Heart left ventricle (tissue), 16 donors: ENCODE measurements at regions not wholly inside any gene's neighbourhood (a gene's known extent, or its start where the extent isn't known, plus 50 kb on each side); places are given as distances from the start of the nearest gene placed in this dataset.
A peak's percentile ranks its signal among the peaks of the same experiment; 100 is the strongest.

Experiments used
- ATAC-seq, 4 donors: fragments of 200-7000 bp; cut with Tn5 transposase; one replicate each; pipeline ENCODE4 v1.9.1; 2020 to 2022; ENCODE audit warnings: moderate library complexity in 4 of 4, mild to moderate bottlenecking in 3 of 4, moderate number of reproducible peaks in 1 of 4
- DNase-seq, 5 donors: peaks; one replicate each; pipeline ENCODE4 v3.0.0-alpha.2; 2020
- H3K27ac ChIP-seq, 12 donors: fragments of 200-600 bp; sonication (generic) in 4 of 12; one replicate each; pipeline versions ENCODE4 v1.5.0 to v1.8.0; 2016 to 2022; ENCODE audit warnings: mild to moderate bottlenecking in 2 of 12
- H3K27me3 ChIP-seq, 9 donors: fragments of 200-600 bp; sonication (generic) in 2 of 9; one replicate each; pipeline versions ENCODE4 v1.5.1 to v1.8.0; 2016 to 2022; ENCODE audit warnings: mild to moderate bottlenecking in 3 of 9
- H3K36me3 ChIP-seq, 9 donors: fragments of 200-600 bp; sonication (generic) in 2 of 9; one replicate each; pipeline versions ENCODE4 v1.5.0 to v1.8.0; 2018 to 2022; ENCODE audit warnings: mild to moderate bottlenecking in 2 of 9
- H3K4me1 ChIP-seq, 12 donors: fragments of 200-600 bp; sonication (generic) in 4 of 12; one replicate each; pipeline versions ENCODE4 v1.5.0 to v1.8.0; 2016 to 2022; ENCODE audit warnings: mild to moderate bottlenecking in 3 of 12
- H3K4me3 ChIP-seq, 12 donors: fragments of 200-600 bp; sonication (generic) in 4 of 12; one replicate each; pipeline versions ENCODE4 v1.5.0 to v1.8.0; 2017 to 2022; ENCODE audit warnings: mild to moderate bottlenecking in 9 of 12, moderate library complexity in 4 of 12
- H3K9me3 ChIP-seq, 12 donors: fragments of 200-600 bp; sonication (generic) in 4 of 12; one replicate each; pipeline versions ENCODE4 v1.5.0 to v1.8.0; 2016 to 2022; ENCODE audit warnings: mild to moderate bottlenecking in 1 of 12
- POLR2A ChIP-seq, 2 donors: fragments of 450-650 bp; IDR thresholded peaks; one replicate each; pipeline ENCODE4 v1.6.1; 2017; ENCODE audit warnings: antibody characterized with exemption in 2 of 2, mild to moderate bottlenecking in 2 of 2, moderate library complexity in 2 of 2
- WGBS, 4 donors: extraction: QIAGEN DNeasy Blood & Tissue Kit in 2 of 4; methylation state at CpG; one replicate each; pipeline versions ENCODE4 v1.1.5 to v1.1.7; 2013 to 2018; 5-methylcytosine and 5-hydroxymethylcytosine counted together
- intact Hi-C, 10 donors: fragments of 100-400 bp; cut with DNase I; formaldehyde crosslinking; loops; one replicate each; pipeline versions ENCODE4 v1.11.1 to v1.14.2; 2022
- TF ChIP-seq, protein P1 (sequence below), 12 donors: fragments of 200-600 bp; sonication (generic) in 4 of 12; IDR thresholded peaks; one replicate each; pipeline versions ENCODE4 v1.5.0 to v1.8.0; 2018 to 2022; ENCODE audit warnings: antibody characterized with exemption in 12 of 12, mild to moderate bottlenecking in 5 of 12
- donor health status: ischemic (EF 13 %, LVEDD 7.1; RV severe dilation, severe dysfunction).
- donor health status: healthy with polysubstance abuse.
- donor health status: DM: no; HTN: yes; CAD: no.
- donor health status: DM: no; HTN: no; CAD: no.
- donor health status: ischemic (EF 25% LVEDD 6.9; RV normal size, moderate dysfunction).
- donor health status: ischemic (EF 25% LVEDD 5.7; RV mildly dilated, moderate dysfunction).
- donor health status: healthy.
- donor health status: DM: yes; HTN: yes; CAD: no.
- donor health status: ischemic (EF 35%, LVEDD 5.7; RV mildly dilated, moderate dysfunction).
- donor health status: nonischemic (EF 11% LVEDD 7.7; RV severe dilation, severe dysfunction).
- donor health status: DM: yes; HTN: yes; CAD: no.
- donor health status: PGD.
- donor health status: ischemic (EF 29% LVEDD 5.4; RV normal size, mild dysfunction).
- donor health status: nonischemic (EF 23%, LVEDD 6.1; RV moderate dilation, normal function).

DNA sequence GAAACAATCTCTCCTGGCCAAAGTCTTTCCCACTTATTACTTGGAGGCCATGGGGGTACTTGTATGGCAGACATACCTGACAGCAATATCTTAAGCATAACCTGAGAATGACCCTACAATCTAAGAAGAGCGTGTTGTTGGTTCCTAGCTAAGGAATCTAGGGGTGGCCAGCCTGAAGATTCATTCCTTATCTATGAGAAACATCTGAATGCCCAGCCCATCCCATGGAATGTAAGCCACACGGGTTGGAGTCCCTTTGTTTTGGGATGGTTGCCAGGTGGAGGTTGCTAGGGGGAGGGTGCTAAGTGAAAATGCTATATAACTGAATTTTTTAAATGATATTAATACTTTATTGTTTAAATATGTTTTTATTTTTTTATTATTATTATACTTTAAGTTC is 725.0 kb downstream of the ETS1 start:
- no peaks in the 10 kb centered on the region for H3K27me3 ChIP-seq
- intact Hi-C loops = no loop called here
- no peak overlapping the region for H3K27ac ChIP-seq
- 47 to 58% (median 53%) methylated on average over 2 of the region's 2 CpGs for WGBS, 4 donors
- peaks cover 0 to 4% (median 0%) of the 10 kb centered on the region in 12 donors for H3K4me1 ChIP-seq
- H3K4me3 ChIP-seq = no peak overlapping the region
- no peaks in the 10 kb centered on the region for H3K9me3 ChIP-seq
- no peak for ATAC-seq
- TF ChIP-seq, protein P1, sequence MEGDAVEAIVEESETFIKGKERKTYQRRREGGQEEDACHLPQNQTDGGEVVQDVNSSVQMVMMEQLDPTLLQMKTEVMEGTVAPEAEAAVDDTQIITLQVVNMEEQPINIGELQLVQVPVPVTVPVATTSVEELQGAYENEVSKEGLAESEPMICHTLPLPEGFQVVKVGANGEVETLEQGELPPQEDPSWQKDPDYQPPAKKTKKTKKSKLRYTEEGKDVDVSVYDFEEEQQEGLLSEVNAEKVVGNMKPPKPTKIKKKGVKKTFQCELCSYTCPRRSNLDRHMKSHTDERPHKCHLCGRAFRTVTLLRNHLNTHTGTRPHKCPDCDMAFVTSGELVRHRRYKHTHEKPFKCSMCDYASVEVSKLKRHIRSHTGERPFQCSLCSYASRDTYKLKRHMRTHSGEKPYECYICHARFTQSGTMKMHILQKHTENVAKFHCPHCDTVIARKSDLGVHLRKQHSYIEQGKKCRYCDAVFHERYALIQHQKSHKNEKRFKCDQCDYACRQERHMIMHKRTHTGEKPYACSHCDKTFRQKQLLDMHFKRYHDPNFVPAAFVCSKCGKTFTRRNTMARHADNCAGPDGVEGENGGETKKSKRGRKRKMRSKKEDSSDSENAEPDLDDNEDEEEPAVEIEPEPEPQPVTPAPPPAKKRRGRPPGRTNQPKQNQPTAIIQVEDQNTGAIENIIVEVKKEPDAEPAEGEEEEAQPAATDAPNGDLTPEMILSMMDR (IDR thresholded peaks at IDR 0.05) = no peak
- no peak for TF ChIP-seq POLR2A (IDR thresholded peaks at IDR 0.05)
- DNase-seq = no peak
- no peaks in the 10 kb centered on the region for H3K36me3 ChIP-seq

DNA sequence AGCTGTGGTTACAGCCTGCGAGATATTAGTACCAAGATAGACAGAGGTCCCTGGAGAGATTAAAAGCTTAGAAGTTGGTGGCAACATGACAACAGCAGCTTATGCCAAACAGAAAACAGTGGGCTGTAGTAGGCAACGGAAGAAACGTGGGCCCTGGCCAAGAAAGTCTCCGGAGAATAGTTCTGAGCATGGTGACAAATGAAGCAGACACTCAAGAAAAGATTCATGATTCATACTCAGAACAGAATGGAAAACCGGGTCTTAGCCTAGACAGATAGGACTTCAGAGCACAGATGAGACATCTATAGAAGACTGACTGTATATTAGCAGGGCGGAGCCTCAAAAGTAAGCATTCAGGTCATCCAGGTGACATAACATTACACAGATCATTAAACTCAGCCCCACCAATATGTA is 727.4 kb downstream of the ETS1 start:
- TF ChIP-seq POLR2A (IDR thresholded peaks at IDR 0.05) = no peak
- TF ChIP-seq, protein P1 (IDR thresholded peaks at IDR 0.05) = no peak

DNA sequence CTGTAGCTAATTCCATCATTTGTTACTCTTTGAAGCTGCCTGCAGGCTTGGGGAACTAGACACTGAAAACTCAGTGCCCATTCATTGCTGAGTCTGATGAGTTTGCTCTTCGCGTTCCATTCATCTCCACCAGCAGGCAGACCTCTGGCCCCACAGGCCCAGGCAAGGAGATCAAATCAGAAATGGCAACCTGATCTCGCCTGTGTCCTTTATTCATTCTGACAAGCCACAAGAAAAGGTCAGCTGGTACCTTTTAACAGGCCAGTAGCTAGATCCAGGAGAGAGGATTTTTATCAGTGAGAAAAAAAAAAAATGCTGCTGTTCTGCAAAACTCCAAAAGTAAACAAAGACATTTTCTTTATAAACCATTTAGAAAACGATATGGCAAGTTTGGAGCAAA is 742.5 kb downstream of the ETS1 start:
- no peak for TF ChIP-seq POLR2A (IDR thresholded peaks at IDR 0.05)
- TF ChIP-seq, protein P1 (IDR thresholded peaks at IDR 0.05) = no peak
- DNase-seq (no peak), ATAC-seq (no peak)
- H3K27ac ChIP-seq = no peak overlapping the region
- H3K9me3 ChIP-seq = no peaks in the 10 kb centered on the region
- no peak overlapping the region for H3K4me3 ChIP-seq
- 73 to 90% (median 79%) methylated on average over 4 of the region's 4 CpGs for WGBS, 4 donors
- intact Hi-C loops = loop anchor here in 2 of 10 donors (5.0 kb wide), 1 partner anchor 177 kb away; no protein-coding TSS in a partner anchor
- peaks cover 0 to 6% (median 0%) of the 10 kb centered on the region in 9 donors for H3K27me3 ChIP-seq
- no peaks in the 10 kb centered on the region for H3K4me1 ChIP-seq
- no peaks in the 10 kb centered on the region for H3K36me3 ChIP-seq

More for the DNA sequence above, 727.4 kb downstream of the ETS1 start:
- H3K27me3 ChIP-seq = no peaks in the 10 kb centered on the region
- no peak overlapping the region for H3K4me3 ChIP-seq
- H3K4me1 ChIP-seq = no peaks in the 10 kb centered on the region
- no peak for DNase-seq
- ATAC-seq = no peak
- no peak overlapping the region for H3K27ac ChIP-seq
- H3K9me3 ChIP-seq = no peaks in the 10 kb centered on the region
- 50 to 66% (median 57%) methylated on average over 6 of the region's 6 CpGs for WGBS, 4 donors
- no peaks in the 10 kb centered on the region for H3K36me3 ChIP-seq
- intact Hi-C loops = no loop called here

DNA sequence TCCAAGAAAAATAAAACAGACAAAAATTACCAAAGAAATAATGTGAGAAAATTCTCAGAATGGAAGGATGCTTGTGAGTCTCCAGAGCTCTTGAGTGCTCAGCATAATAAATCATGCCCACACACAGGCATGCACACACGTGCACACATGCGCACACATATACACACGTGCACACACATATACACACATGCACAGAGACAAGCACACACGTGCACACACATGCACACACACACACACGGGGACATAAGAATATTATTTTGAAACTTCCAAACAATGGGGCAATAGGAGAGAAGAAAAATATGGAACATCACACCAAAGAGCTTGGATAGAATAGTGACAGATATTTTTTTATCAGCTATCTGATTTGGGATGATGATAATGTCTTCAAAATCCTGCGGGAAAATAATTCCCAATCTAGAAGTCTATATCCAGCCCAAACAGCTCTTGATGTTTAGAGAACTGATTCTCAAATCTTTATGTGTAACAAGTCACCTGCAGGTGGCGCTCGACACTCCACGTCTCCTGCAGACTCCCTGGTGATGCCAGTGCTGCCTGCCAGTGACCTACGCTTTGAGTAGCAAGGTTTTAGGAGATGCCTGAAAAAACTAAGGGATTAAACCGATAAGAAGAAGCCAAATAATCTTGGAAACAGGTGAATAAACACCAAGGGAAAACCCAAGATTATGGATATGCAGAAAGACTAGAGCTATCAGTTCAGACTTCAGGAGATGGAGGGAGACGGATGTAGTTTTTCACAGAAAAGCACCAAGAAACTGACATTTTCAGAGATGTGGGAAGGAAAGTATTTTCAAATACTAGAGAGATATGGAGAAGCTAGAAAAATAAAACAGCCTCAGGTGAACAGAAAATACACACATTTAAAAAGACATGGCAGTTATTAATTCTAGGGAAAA is 743.6 kb downstream of the ETS1 start:
- Histone ChIP-seq H3K9me3 (no peaks in the 10 kb centered on the region), H3K36me3 (no peaks in the 10 kb centered on the region), H3K4me1 (no peaks in the 10 kb centered on the region), H3K27ac (no peak overlapping the region), H3K4me3 (no peak overlapping the region), H3K27me3 (peaks cover 0 to 6% (median 0%) of the 10 kb centered on the region in 9 donors)
- peak; percentile 42 to 76 (median 60) for DNase-seq
- ATAC-seq = no peak
- 31 to 38% (median 33%) methylated on average over 12 of the region's 12 CpGs for WGBS, 4 donors
- TF ChIP-seq, protein P1 (IDR thresholded peaks at IDR 0.05) = peak; percentile 42 to 78 (median 62)
- no peak for TF ChIP-seq POLR2A (IDR thresholded peaks at IDR 0.05)
- intact Hi-C loops = loop anchor here in 2 of 10 donors (5.0 kb wide), 1 partner anchor 179 kb away; no protein-coding TSS in a partner anchor
